CD4-positive, alpha-beta T cell treated with Interferon alpha-2 for 1 hour (primary cell): ENCODE measurements at regions not wholly inside any gene's neighbourhood (a gene's known extent, or its start where the extent isn't known, plus 50 kb on each side); places are given as distances from the start of the nearest gene placed in this dataset.
"Not testable (repeated sequence)": the region's sequence is repeated elsewhere in the genome, so short reads cannot be mapped to it uniquely, and the experiment has no call there.

Experiments used
- DNase-seq, 2 donors: peaks; one replicate each; pipeline ENCODE4 v3.0.0-alpha.2; 2020 to 2022

GRCh38 chr4:34939073-34939472 lies 1305.2 kb downstream of the ARAP2 start:
- DNase-seq = no peak

- DNase-seq = no peak
Observed at GRCh38 chr4:34943741-34944386, 1300.5 kb downstream of the ARAP2 start.

GRCh38 chr4:34950926-34951325 lies 1293.4 kb downstream of the ARAP2 start:
- no peak for DNase-seq

GRCh38 chr4:34953145-34953799 lies 1291.0 kb downstream of the ARAP2 start:
- DNase-seq = no peak

GRCh38 chr4:34964613-34965012 lies 1279.7 kb downstream of the ARAP2 start:
- no peak for DNase-seq

- DNase-seq = no peak
Observed at GRCh38 chr4:34972189-34972588, 1272.1 kb downstream of the ARAP2 start.

- DNase-seq = no peak
Observed at GRCh38 chr4:34973650-34974312, 1270.5 kb downstream of the ARAP2 start.

GRCh38 chr4:34974313-34974680 lies 1270.0 kb downstream of the ARAP2 start:
- DNase-seq = no peak

GRCh38 chr4:35021222-35021621 lies 1223.1 kb downstream of the ARAP2 start:
- DNase-seq = not testable (repeated sequence)

GRCh38 chr4:35025152-35025834 lies 1219.0 kb downstream of the ARAP2 start:
- DNase-seq = no peak

GRCh38 chr4:35038079-35038805 lies 1206.1 kb downstream of the ARAP2 start:
- no peak for DNase-seq

GRCh38 chr4:35038845-35039244 lies 1205.5 kb downstream of the ARAP2 start:
- no peak for DNase-seq

GRCh38 chr4:35052546-35052945 lies 1191.8 kb downstream of the ARAP2 start:
- no peak for DNase-seq

- DNase-seq = no peak
Observed at GRCh38 chr4:35063031-35063570, 1181.2 kb downstream of the ARAP2 start.

GRCh38 chr4:35066406-35066805 lies 1177.9 kb downstream of the ARAP2 start:
- DNase-seq = no peak

GRCh38 chr4:35080799-35081198 lies 1163.5 kb downstream of the ARAP2 start:
- DNase-seq = no peak

GRCh38 chr4:35087218-35087617 lies 1157.1 kb downstream of the ARAP2 start:
- no peak for DNase-seq

- no peak for DNase-seq
Observed at GRCh38 chr4:35100932-35101331, 1143.4 kb downstream of the ARAP2 start.

- DNase-seq = no peak
Observed at GRCh38 chr4:35102066-35102465, 1142.2 kb downstream of the ARAP2 start.

GRCh38 chr4:35105486-35105885 lies 1138.8 kb downstream of the ARAP2 start:
- no peak for DNase-seq

GRCh38 chr4:35106091-35106734 lies 1138.1 kb downstream of the ARAP2 start:
- DNase-seq = no peak

GRCh38 chr4:35124106-35124505 lies 1120.2 kb downstream of the ARAP2 start:
- no peak for DNase-seq
